Upper lobe of left lung (tissue), 4 donors: ENCODE measurements at regions not wholly inside any gene's neighbourhood (a gene's known extent, or its start where the extent isn't known, plus 50 kb on each side); places are given as distances from the start of the nearest gene placed in this dataset.

Experiments used
- EP300 ChIP-seq, 4 donors: sonication (generic); formaldehyde crosslinking; IDR thresholded peaks; one replicate each; pipeline ENCODE4 v1.5.1; 2017; ENCODE audit warnings: antibody characterized with exemption in 4 of 4, control low read depth in 2 of 4
- POLR2A ChIP-seq, 4 donors: fragments of 450-650 bp; IDR thresholded peaks; one replicate each; pipeline ENCODE4 v1.5.1; 2016 to 2017; ENCODE audit warnings: antibody characterized with exemption in 4 of 4, mild to moderate bottlenecking in 2 of 4
- TF ChIP-seq, protein P1 (sequence below), 6 experiments: fragments of 450-650 bp in 4 of 6; fragments of 200-600 bp in 2 of 6; sonication (generic) in 2 of 6; IDR thresholded peaks; one replicate each; pipeline ENCODE4 v1.5.1; 2016 to 2019; ENCODE audit warnings: antibody characterized with exemption in 6 of 6

DNA sequence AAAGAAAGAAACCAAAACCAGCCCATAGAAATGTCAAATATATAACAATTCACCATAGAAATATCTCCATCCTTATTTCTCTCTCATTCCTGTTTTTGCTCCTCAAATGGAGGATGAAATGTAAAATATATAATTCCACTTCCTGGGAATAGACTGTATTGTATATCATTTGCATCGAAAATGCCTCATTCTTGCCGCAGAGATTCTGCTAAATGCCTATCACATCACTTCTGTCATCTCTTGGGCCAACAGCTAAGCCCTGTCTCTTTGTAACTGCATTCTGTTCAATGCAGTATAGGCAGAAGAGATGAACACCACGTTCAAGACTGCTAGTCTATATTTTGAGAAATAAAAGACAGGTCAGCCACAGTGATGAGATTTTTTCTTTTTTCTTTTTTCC lies 956.3 kb upstream of the SOX9 start:
- TF ChIP-seq, protein P1, sequence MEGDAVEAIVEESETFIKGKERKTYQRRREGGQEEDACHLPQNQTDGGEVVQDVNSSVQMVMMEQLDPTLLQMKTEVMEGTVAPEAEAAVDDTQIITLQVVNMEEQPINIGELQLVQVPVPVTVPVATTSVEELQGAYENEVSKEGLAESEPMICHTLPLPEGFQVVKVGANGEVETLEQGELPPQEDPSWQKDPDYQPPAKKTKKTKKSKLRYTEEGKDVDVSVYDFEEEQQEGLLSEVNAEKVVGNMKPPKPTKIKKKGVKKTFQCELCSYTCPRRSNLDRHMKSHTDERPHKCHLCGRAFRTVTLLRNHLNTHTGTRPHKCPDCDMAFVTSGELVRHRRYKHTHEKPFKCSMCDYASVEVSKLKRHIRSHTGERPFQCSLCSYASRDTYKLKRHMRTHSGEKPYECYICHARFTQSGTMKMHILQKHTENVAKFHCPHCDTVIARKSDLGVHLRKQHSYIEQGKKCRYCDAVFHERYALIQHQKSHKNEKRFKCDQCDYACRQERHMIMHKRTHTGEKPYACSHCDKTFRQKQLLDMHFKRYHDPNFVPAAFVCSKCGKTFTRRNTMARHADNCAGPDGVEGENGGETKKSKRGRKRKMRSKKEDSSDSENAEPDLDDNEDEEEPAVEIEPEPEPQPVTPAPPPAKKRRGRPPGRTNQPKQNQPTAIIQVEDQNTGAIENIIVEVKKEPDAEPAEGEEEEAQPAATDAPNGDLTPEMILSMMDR (IDR thresholded peaks at IDR 0.05): no peak
- TF ChIP-seq POLR2A (IDR thresholded peaks at IDR 0.05): no peak
- no peak for TF ChIP-seq EP300 (IDR thresholded peaks at IDR 0.05)
